Activated CD4-positive, alpha-beta T cell treated with anti-CD3 and anti-CD28 coated beads for 48 hours (primary cell): ENCODE measurements at regions not wholly inside any gene's neighbourhood (a gene's known extent, or its start where the extent isn't known, plus 50 kb on each side); places are given as distances from the start of the nearest gene placed in this dataset.

Experiments
- DNase-seq: peaks from one replicate; pipeline ENCODE4 v3.0.0-alpha.2; 2020

DNA sequence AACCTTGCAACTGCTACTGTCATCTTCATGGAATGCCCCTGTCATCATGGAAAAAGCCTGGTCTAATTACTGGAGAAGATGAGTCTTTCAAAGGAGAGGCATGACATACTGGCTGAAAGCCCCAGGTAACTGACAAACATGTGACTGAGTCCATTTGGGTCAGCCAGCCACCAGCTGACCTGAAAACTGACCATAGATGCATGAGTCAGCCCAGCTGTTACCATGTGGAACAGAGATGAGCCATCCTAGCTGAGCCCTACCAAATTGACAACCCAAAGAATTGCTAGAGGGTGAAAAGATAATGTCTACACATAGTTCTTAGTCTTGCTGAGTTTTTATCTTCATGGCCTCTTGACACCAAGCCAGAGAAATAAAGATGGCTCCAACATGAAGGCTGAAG lies 311.8 kb downstream of the UTP18 start:
- no peak for DNase-seq
